ENCODE measurements at regions not wholly inside any gene's neighbourhood (a gene's known extent, or its start where the extent isn't known, plus 50 kb on each side); places are given as distances from the start of the nearest gene placed in this dataset.

DNA sequence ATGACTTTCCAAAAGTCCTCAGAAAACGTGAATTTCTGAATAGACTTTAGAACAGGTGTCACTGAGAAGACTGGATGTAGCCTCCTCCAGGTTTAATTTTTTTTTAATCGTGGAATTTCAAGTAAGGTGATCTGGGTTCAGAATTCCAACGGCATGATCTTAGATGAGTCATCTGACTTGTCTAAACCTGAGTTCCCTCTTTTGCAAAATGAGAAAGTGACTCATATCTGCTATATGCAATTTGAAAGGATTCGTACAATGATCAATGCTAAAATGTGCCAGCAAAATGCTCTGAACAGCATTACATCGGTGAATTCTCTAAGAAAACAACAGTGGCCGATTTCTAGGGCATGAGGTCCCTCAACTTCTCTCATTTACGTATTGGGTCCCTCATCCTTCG is 69.1 kb upstream of the ZNF516 start (continued):
- no peak for TF ChIP-seq CHD2 (IDR thresholded peaks at IDR 0.05; ENCODE audit: low read length)
- no peak for TF ChIP-seq CBX5 (IDR thresholded peaks at IDR 0.05; ENCODE audit: low read depth, low read length)
- TF ChIP-seq CTBP2 (IDR thresholded peaks at IDR 0.05; ENCODE audit: borderline replicate concordance, insufficient read depth, insufficient read length, low read length) = no peak
- no peak for TF ChIP-seq RXRA (IDR thresholded peaks at IDR 0.05; ENCODE audit: insufficient read depth, low read depth, low read length)
- TF ChIP-seq CEBPB (IDR thresholded peaks at IDR 0.05; ENCODE audit: low read depth, low read length) = no peak

All from H1 (cell line).